Hepatocyte (in vitro differentiated cells): ENCODE measurements at regions not wholly inside any gene's neighbourhood (a gene's known extent, or its start where the extent isn't known, plus 50 kb on each side); places are given as distances from the start of the nearest gene placed in this dataset.

ENCODE experiments used
- DNase-seq: peaks from one replicate; pipeline ENCODE4 v3.0.0-alpha.2; 2016; ENCODE audit warnings: low spot score
- H2AFZ ChIP-seq: fragments of 200-600 bp; sonication (generic); 2 replicates; pipeline ENCODE4 v1.6.0; 2016; ENCODE audit warnings: antibody characterized with exemption, mild to moderate bottlenecking
- H3K27ac ChIP-seq: fragments of 200-600 bp; sonication (generic); 2 replicates; pipeline ENCODE4 v1.5.1; 2016; ENCODE audit warnings: mild to moderate bottlenecking
- H3K27me3 ChIP-seq: fragments of 200-600 bp; sonication (generic); 2 replicates; pipeline ENCODE4 v1.6.1; 2016
- H3K36me3 ChIP-seq: fragments of 200-600 bp; sonication (generic); replicated peaks from 2 replicates; pipeline ENCODE4 v1.5.1; 2016; ENCODE audit warnings: low read depth; ENCODE audit not compliant: insufficient read depth
- H3K4me1 ChIP-seq: fragments of 200-600 bp; sonication (generic); 2 replicates; pipeline ENCODE4 v1.5.1; 2016; ENCODE audit warnings: mild to moderate bottlenecking, moderate library complexity; ENCODE audit not compliant: insufficient read depth
- H3K4me2 ChIP-seq: fragments of 200-600 bp; sonication (generic); 2 replicates; pipeline ENCODE4 v1.6.0; 2016
- H3K4me3 ChIP-seq: fragments of 200-600 bp; sonication (generic); 2 replicates; pipeline ENCODE4 v1.5.1; 2016; ENCODE audit warnings: mild to moderate bottlenecking
- H3K79me2 ChIP-seq: fragments of 200-600 bp; sonication (generic); 2 replicates; pipeline ENCODE4 v1.6.0; 2017; ENCODE audit warnings: mild to moderate bottlenecking
- H3K9me2 ChIP-seq: fragments of 200-600 bp; sonication (generic); replicated peaks from 2 replicates; pipeline ENCODE4 v1.6.0; 2017; ENCODE audit warnings: mild to moderate bottlenecking; ENCODE audit not compliant: insufficient read depth
- H3K9me3 ChIP-seq: fragments of 200-600 bp; sonication (generic); 2 replicates; pipeline ENCODE4 v1.5.1; 2016; ENCODE audit warnings: low read depth, mild to moderate bottlenecking
- H4K20me1 ChIP-seq: fragments of 200-600 bp; sonication (generic); 2 replicates; pipeline ENCODE4 v1.6.0; 2016; ENCODE audit warnings: mild to moderate bottlenecking; ENCODE audit not compliant: insufficient read depth, poor library complexity, severe bottlenecking
- CTCF ChIP-seq: fragments of 200-600 bp; sonication (generic); IDR thresholded peaks from 2 replicates; pipeline ENCODE4 v1.5.1; 2016; ENCODE audit warnings: antibody characterized with exemption, mild to moderate bottlenecking; ENCODE audit not compliant: poor library complexity
- EZH2 ChIP-seq: fragments of 200-600 bp; sonication (generic); IDR thresholded peaks from 2 replicates; pipeline ENCODE4 v1.6.1; 2016; ENCODE audit warnings: antibody characterized with exemption, mild to moderate bottlenecking, borderline replicate concordance
- EZH2phosphoT487 ChIP-seq: fragments of 200-600 bp; sonication (generic); IDR thresholded peaks from one replicate; pipeline ENCODE4 v1.6.1; 2018; ENCODE audit warnings: antibody characterized with exemption, mild to moderate bottlenecking, low read depth, moderate library complexity; ENCODE audit not compliant: unreplicated experiment, severe bottlenecking
- WGBS: methylation state at CpG from one replicate; pipeline ENCODE4 v1.1.6; 2016; ENCODE audit warnings: low lambda C conversion rate; ENCODE audit errors: missing lambda C conversion rate; 5-methylcytosine and 5-hydroxymethylcytosine counted together

GRCh38 chr12:124419292-124420040 is 124.6 kb downstream of the RFLNA start:
- Histone ChIP-seq H3K36me3 (no peaks in the 10 kb centered on the region), H3K9me2 (no peaks in the 10 kb centered on the region), H3K27me3 (no peaks in the 10 kb centered on the region), H3K4me3 (no peak overlapping the region), H3K4me1 (peaks cover 19% of the 10 kb centered on the region), H3K9me3 (no peaks in the 10 kb centered on the region), H2AFZ (no peak overlapping the region), H3K79me2 (peaks cover 14% of the 10 kb centered on the region), H3K4me2 (no peak overlapping the region), H4K20me1 (peaks cover 3% of the 10 kb centered on the region), H3K27ac (peak overlapping the region; percentile 51)
- no peak for TF ChIP-seq CTCF
- no peak for TF ChIP-seq EZH2
- no peak for TF ChIP-seq EZH2phosphoT487
- WGBS, result 90% methylated on average over 21 of the region's 21 CpGs
- DNase-seq, result no peak

- 93% methylated on average over 13 of the region's 15 CpGs for WGBS
- H3K27ac ChIP-seq, result no peak overlapping the region
- peaks cover 14% of the 10 kb centered on the region for H3K79me2 ChIP-seq
- H4K20me1 ChIP-seq, result peaks cover 6% of the 10 kb centered on the region
- no peaks in the 10 kb centered on the region for H3K9me2 ChIP-seq
- H3K4me1 ChIP-seq, result peaks cover 19% of the 10 kb centered on the region
- DNase-seq, result no peak
- no peak overlapping the region for H3K4me3 ChIP-seq
- no peak overlapping the region for H2AFZ ChIP-seq
- no peak overlapping the region for H3K4me2 ChIP-seq
- TF ChIP-seq CTCF (no peak), EZH2phosphoT487 (no peak), EZH2 (no peak)
- no peaks in the 10 kb centered on the region for H3K27me3 ChIP-seq
- H3K9me3 ChIP-seq, result no peaks in the 10 kb centered on the region
- no peaks in the 10 kb centered on the region for H3K36me3 ChIP-seq
These were observed 123.9 kb downstream of the RFLNA start for GRCh38 chr12:124418791-124419190.

GRCh38 chr12:124418156-124418555 is 123.3 kb downstream of the RFLNA start:
- Histone ChIP-seq H3K36me3 (no peaks in the 10 kb centered on the region), H3K79me2 (peaks cover 15% of the 10 kb centered on the region), H3K4me3 (no peak overlapping the region), H4K20me1 (peaks cover 9% of the 10 kb centered on the region), H3K4me2 (no peak overlapping the region), H3K27me3 (no peaks in the 10 kb centered on the region), H3K27ac (no peak overlapping the region), H3K4me1 (peaks cover 12% of the 10 kb centered on the region), H3K9me2 (no peaks in the 10 kb centered on the region), H2AFZ (no peak overlapping the region), H3K9me3 (no peaks in the 10 kb centered on the region)
- DNase-seq, result no peak
- no peak for TF ChIP-seq EZH2phosphoT487
- no peak for TF ChIP-seq CTCF
- no peak for TF ChIP-seq EZH2
- 92% methylated on average over 12 of the region's 13 CpGs for WGBS
